Neural progenitor cell (in vitro differentiated cells): ENCODE measurements at regions not wholly inside any gene's neighbourhood (a gene's known extent, or its start where the extent isn't known, plus 50 kb on each side); places are given as distances from the start of the nearest gene placed in this dataset.

Experiments
- CTCF ChIP-seq: fragments of 200-600 bp; sonication (generic); IDR thresholded peaks from 2 replicates; pipeline ENCODE4 v1.5.1; 2017; ENCODE audit warnings: antibody characterized with exemption, mild to moderate bottlenecking
- EZH2phosphoT487 ChIP-seq: fragments of 200-600 bp; sonication (generic); IDR thresholded peaks from 2 replicates; pipeline ENCODE4 v1.6.1; 2017; ENCODE audit warnings: antibody characterized with exemption

- TF ChIP-seq CTCF (no peak), EZH2phosphoT487 (no peak)
Observed at GRCh38 chr2:220493871-220494525, 866.6 kb downstream of the SLC4A3 start.
